ENCODE measurements at regions not wholly inside any gene's neighbourhood (a gene's known extent, or its start where the extent isn't known, plus 50 kb on each side); places are given as distances from the start of the nearest gene placed in this dataset.
"Not testable (repeated sequence)": the region's sequence is repeated elsewhere in the genome, so short reads cannot be mapped to it uniquely, and the experiment has no call there.

- not testable (repeated sequence) for H3K4me1 ChIP-seq (ENCODE audit: control insufficient read depth, insufficient read depth, low read length); H3K27me3 ChIP-seq (ENCODE audit: control insufficient read depth in 1 of 2, insufficient read depth in 2 of 2, low read length in 2 of 2); H3K9ac ChIP-seq (ENCODE audit: low read length in 2 of 2); H3K36me3 ChIP-seq (ENCODE audit: control insufficient read depth in 2 of 2, insufficient read depth in 2 of 2, low read length in 2 of 2); H3K4me3 ChIP-seq (ENCODE audit: low read length in 2 of 2); H3K27ac ChIP-seq (ENCODE audit: low read length); H3K9me3 ChIP-seq (ENCODE audit: control insufficient read depth in 2 of 2, low read length in 2 of 2)
Measured at GRCh38 chr6:74378437-74378836, 682.4 kb downstream of the CD109 start.

- Histone ChIP-seq H3K9ac (ENCODE audit: low read length in 2 of 2) (no peak overlapping the region), H3K27me3 (ENCODE audit: control insufficient read depth in 1 of 2, insufficient read depth in 2 of 2, low read length in 2 of 2) (no peaks in the 10 kb centered on the region), H3K9me3 (ENCODE audit: control insufficient read depth in 2 of 2, low read length in 2 of 2) (no peaks in the 10 kb centered on the region), H3K27ac (ENCODE audit: low read length) (no peak overlapping the region), H3K4me1 (ENCODE audit: control insufficient read depth, insufficient read depth, low read length) (no peaks in the 10 kb centered on the region), H3K4me3 (ENCODE audit: low read length in 2 of 2) (no peak overlapping the region), H3K36me3 (ENCODE audit: control insufficient read depth in 2 of 2, insufficient read depth in 2 of 2, low read length in 2 of 2) (no peaks in the 10 kb centered on the region)
Measured at GRCh38 chr6:74369556-74369993, 673.6 kb downstream of the CD109 start.

DNA sequence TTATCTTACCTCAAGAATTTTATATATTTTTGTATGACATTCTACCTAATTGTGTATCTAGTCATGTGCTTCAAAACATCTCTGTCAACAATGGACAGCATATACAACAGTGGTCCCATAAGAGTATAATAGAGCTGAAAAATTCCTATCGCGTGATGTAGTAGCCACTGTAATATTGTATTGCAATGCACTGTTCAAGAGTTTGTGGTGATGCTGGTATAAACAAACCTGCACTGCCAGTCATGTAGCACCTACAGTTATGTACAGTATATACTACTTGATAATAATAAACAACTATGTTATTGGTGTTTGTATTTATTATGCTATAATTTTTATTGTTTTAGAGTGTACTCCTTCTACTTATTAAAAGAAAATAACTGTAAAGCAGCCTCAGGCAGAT, 672.7 kb downstream of the CD109 start:
- H3K9me3 ChIP-seq (ENCODE audit: control insufficient read depth in 2 of 2, low read length in 2 of 2): no peaks in the 10 kb centered on the region
- H3K4me1 ChIP-seq (ENCODE audit: control insufficient read depth, insufficient read depth, low read length): no peaks in the 10 kb centered on the region
- no peak overlapping the region for H3K27ac ChIP-seq (ENCODE audit: low read length)
- H3K36me3 ChIP-seq (ENCODE audit: control insufficient read depth in 2 of 2, insufficient read depth in 2 of 2, low read length in 2 of 2): no peaks in the 10 kb centered on the region
- no peak overlapping the region for H3K4me3 ChIP-seq (ENCODE audit: low read length in 2 of 2)
- H3K9ac ChIP-seq (ENCODE audit: low read length in 2 of 2): no peak overlapping the region
- no peaks in the 10 kb centered on the region for H3K27me3 ChIP-seq (ENCODE audit: control insufficient read depth in 1 of 2, insufficient read depth in 2 of 2, low read length in 2 of 2)

GRCh38 chr6:74366634-74367033, 670.6 kb downstream of the CD109 start:
- Histone ChIP-seq H3K9me3 (ENCODE audit: control insufficient read depth in 2 of 2, low read length in 2 of 2) (no peaks in the 10 kb centered on the region), H3K36me3 (ENCODE audit: control insufficient read depth in 2 of 2, insufficient read depth in 2 of 2, low read length in 2 of 2) (no peaks in the 10 kb centered on the region), H3K9ac (ENCODE audit: low read length in 2 of 2) (no peak overlapping the region), H3K27ac (ENCODE audit: low read length) (no peak overlapping the region), H3K27me3 (ENCODE audit: control insufficient read depth in 1 of 2, insufficient read depth in 2 of 2, low read length in 2 of 2) (no peaks in the 10 kb centered on the region), H3K4me3 (ENCODE audit: low read length in 2 of 2) (no peak overlapping the region), H3K4me1 (ENCODE audit: control insufficient read depth, insufficient read depth, low read length) (no peaks in the 10 kb centered on the region)

DNA sequence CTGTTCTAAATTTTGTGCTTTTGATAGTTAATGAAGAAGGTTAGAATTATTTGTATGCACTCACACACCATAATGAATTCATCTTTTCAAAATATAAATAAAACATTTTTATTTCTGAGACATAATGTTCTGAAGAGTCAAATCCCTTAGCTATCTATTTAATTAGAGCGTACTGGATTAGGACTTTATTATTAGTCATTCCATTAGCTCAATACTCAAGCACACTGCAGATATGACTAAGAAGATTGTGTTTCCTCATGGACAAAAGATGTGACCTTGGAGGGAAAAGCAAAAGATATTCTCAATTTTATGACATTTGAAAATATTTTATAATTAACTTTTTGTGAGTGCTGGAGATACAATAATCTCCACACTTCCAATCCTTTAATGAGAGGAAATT, 666.4 kb downstream of the CD109 start:
- no peaks in the 10 kb centered on the region for H3K27me3 ChIP-seq (ENCODE audit: control insufficient read depth in 1 of 2, insufficient read depth in 2 of 2, low read length in 2 of 2)
- no peak overlapping the region for H3K9ac ChIP-seq (ENCODE audit: low read length in 2 of 2)
- H3K36me3 ChIP-seq (ENCODE audit: control insufficient read depth in 2 of 2, insufficient read depth in 2 of 2, low read length in 2 of 2): no peaks in the 10 kb centered on the region
- H3K4me1 ChIP-seq (ENCODE audit: control insufficient read depth, insufficient read depth, low read length): no peaks in the 10 kb centered on the region
- no peak overlapping the region for H3K4me3 ChIP-seq (ENCODE audit: low read length in 2 of 2)
- no peak overlapping the region for H3K27ac ChIP-seq (ENCODE audit: low read length)
- no peaks in the 10 kb centered on the region for H3K9me3 ChIP-seq (ENCODE audit: control insufficient read depth in 2 of 2, low read length in 2 of 2)

DNA sequence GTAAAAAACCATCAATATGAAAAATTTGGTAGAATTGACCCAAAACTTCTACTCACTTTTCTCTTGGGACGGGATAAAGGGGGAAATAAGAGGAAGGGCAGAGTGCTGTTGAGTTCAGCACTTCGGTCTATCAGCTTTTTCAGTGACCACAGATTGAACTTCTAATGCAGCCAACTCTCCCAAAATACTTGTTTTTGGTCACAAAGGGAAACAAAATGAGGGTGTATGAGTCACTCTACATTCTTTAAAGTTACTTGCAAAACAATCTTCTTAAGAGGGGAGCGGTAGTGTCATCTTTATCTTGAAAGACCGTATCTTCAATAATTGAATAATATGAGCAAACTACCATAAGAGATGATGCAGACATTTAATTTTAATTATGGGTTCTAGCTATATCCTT, 661.3 kb downstream of the CD109 start:
- Histone ChIP-seq H3K9ac (ENCODE audit: low read length in 2 of 2) (no peak overlapping the region), H3K4me3 (ENCODE audit: low read length in 2 of 2) (no peak overlapping the region), H3K27me3 (ENCODE audit: control insufficient read depth in 1 of 2, insufficient read depth in 2 of 2, low read length in 2 of 2) (no peaks in the 10 kb centered on the region), H3K36me3 (ENCODE audit: control insufficient read depth in 2 of 2, insufficient read depth in 2 of 2, low read length in 2 of 2) (no peaks in the 10 kb centered on the region), H3K27ac (ENCODE audit: low read length) (no peak overlapping the region), H3K9me3 (ENCODE audit: control insufficient read depth in 2 of 2, low read length in 2 of 2) (no peaks in the 10 kb centered on the region), H3K4me1 (ENCODE audit: control insufficient read depth, insufficient read depth, low read length) (no peaks in the 10 kb centered on the region)

DNA sequence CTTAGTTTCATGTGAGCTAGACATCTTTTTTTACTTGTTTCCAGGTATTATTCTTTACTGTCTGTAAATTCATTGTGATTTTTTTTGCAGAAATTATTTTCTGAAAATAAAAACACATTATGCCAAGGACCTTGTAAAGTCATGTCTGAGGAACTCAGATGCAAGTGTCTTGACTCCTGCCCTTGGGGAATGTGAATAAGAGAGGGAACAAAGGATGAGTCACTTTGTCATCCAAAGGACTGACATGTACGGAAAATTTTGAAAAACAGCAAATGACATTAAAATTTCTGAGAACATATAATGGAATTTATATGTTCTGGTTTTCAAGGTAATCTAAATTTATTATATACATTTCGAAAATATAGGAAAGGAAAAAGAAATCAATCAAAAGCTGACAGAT, 660.4 kb downstream of the CD109 start:
- Histone ChIP-seq H3K9ac (ENCODE audit: low read length in 2 of 2) (no peak overlapping the region), H3K4me3 (ENCODE audit: low read length in 2 of 2) (no peak overlapping the region), H3K9me3 (ENCODE audit: control insufficient read depth in 2 of 2, low read length in 2 of 2) (no peaks in the 10 kb centered on the region), H3K4me1 (ENCODE audit: control insufficient read depth, insufficient read depth, low read length) (no peaks in the 10 kb centered on the region), H3K27ac (ENCODE audit: low read length) (no peak overlapping the region), H3K36me3 (ENCODE audit: control insufficient read depth in 2 of 2, insufficient read depth in 2 of 2, low read length in 2 of 2) (no peaks in the 10 kb centered on the region), H3K27me3 (ENCODE audit: control insufficient read depth in 1 of 2, insufficient read depth in 2 of 2, low read length in 2 of 2) (no peaks in the 10 kb centered on the region)

DNA sequence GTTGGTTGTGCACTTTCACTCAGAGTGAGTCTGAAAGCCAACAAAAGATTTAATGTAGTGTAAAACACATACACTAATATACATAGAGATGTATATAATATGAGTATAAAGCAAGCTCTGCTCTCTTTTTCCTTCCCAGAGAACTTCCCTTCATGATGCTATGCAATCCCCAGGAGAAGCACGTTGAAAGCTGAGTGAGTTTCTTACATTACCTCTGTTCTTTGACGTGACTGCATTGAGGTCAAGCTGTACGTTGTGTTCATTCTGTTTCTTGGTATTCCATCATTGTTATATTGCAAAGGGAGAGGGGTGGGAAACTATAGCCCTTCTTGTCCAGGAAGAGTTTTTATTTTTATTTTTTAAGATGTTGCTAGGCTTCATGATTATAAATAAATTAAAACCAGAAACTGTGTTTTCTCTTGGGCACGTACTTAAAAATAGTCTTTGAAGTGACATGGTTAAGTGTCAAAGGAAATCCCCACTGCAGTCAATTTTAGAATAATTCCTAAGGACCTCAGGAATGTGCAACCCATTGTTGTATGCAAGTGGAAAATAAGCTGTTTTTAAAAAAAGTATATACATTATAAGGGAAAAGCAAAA, 651.0 kb downstream of the CD109 start:
- H3K9me3 ChIP-seq (ENCODE audit: control insufficient read depth in 2 of 2, low read length in 2 of 2): no peaks in the 10 kb centered on the region
- H3K4me1 ChIP-seq (ENCODE audit: control insufficient read depth, insufficient read depth, low read length): no peaks in the 10 kb centered on the region
- no peak overlapping the region for H3K27ac ChIP-seq (ENCODE audit: low read length)
- no peaks in the 10 kb centered on the region for H3K36me3 ChIP-seq (ENCODE audit: control insufficient read depth in 2 of 2, insufficient read depth in 2 of 2, low read length in 2 of 2)
- H3K4me3 ChIP-seq (ENCODE audit: low read length in 2 of 2): no peak overlapping the region
- H3K9ac ChIP-seq (ENCODE audit: low read length in 2 of 2): no peak overlapping the region
- no peaks in the 10 kb centered on the region for H3K27me3 ChIP-seq (ENCODE audit: control insufficient read depth in 1 of 2, insufficient read depth in 2 of 2, low read length in 2 of 2)

- no peak overlapping the region for H3K9ac ChIP-seq (ENCODE audit: low read length in 2 of 2)
- no peak overlapping the region for H3K27ac ChIP-seq (ENCODE audit: low read length)
- no peaks in the 10 kb centered on the region for H3K27me3 ChIP-seq (ENCODE audit: control insufficient read depth in 1 of 2, insufficient read depth in 2 of 2, low read length in 2 of 2)
- H3K4me3 ChIP-seq (ENCODE audit: low read length in 2 of 2): no peak overlapping the region
- no peaks in the 10 kb centered on the region for H3K4me1 ChIP-seq (ENCODE audit: control insufficient read depth, insufficient read depth, low read length)
- H3K36me3 ChIP-seq (ENCODE audit: control insufficient read depth in 2 of 2, insufficient read depth in 2 of 2, low read length in 2 of 2): no peaks in the 10 kb centered on the region
- no peaks in the 10 kb centered on the region for H3K9me3 ChIP-seq (ENCODE audit: control insufficient read depth in 2 of 2, low read length in 2 of 2)
Measured at GRCh38 chr6:74343804-74344203, 647.8 kb downstream of the CD109 start.

GRCh38 chr6:74343321-74343720, 647.3 kb downstream of the CD109 start:
- not testable (repeated sequence) for H3K4me1 ChIP-seq (ENCODE audit: control insufficient read depth, insufficient read depth, low read length); H3K9me3 ChIP-seq (ENCODE audit: control insufficient read depth in 2 of 2, low read length in 2 of 2); H3K9ac ChIP-seq (ENCODE audit: low read length in 2 of 2); H3K4me3 ChIP-seq (ENCODE audit: low read length in 2 of 2); H3K27me3 ChIP-seq (ENCODE audit: control insufficient read depth in 1 of 2, insufficient read depth in 2 of 2, low read length in 2 of 2); H3K36me3 ChIP-seq (ENCODE audit: control insufficient read depth in 2 of 2, insufficient read depth in 2 of 2, low read length in 2 of 2); H3K27ac ChIP-seq (ENCODE audit: low read length)

DNA sequence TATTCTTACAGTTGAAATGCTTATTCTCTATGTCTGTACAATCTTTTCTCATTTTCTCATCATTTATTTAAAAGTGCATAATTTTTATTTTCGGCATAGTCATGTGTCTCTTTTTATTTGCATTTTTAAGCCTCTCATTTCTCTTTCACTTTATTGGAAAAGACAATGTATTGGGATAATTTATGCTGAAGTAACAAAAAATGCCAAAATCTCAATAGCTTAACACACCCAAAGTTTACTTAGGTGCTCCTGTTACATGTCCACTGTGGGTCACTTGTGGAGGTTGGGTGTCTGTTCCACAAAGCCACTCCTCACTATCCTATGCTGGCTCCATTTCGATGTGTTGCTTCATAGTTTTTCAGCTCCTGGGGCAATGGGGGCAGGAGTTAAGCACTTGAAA, 638.7 kb downstream of the CD109 start:
- no peak overlapping the region for H3K9ac ChIP-seq (ENCODE audit: low read length in 2 of 2)
- H3K4me3 ChIP-seq (ENCODE audit: low read length in 2 of 2): no peak overlapping the region
- H3K27me3 ChIP-seq (ENCODE audit: control insufficient read depth in 1 of 2, insufficient read depth in 2 of 2, low read length in 2 of 2): no peaks in the 10 kb centered on the region
- no peaks in the 10 kb centered on the region for H3K9me3 ChIP-seq (ENCODE audit: control insufficient read depth in 2 of 2, low read length in 2 of 2)
- H3K4me1 ChIP-seq (ENCODE audit: control insufficient read depth, insufficient read depth, low read length): no peaks in the 10 kb centered on the region
- no peaks in the 10 kb centered on the region for H3K36me3 ChIP-seq (ENCODE audit: control insufficient read depth in 2 of 2, insufficient read depth in 2 of 2, low read length in 2 of 2)
- no peak overlapping the region for H3K27ac ChIP-seq (ENCODE audit: low read length)

All from stomach smooth muscle (tissue), 2 donors.